Heart left ventricle (tissue), 13 donors: ENCODE measurements at regions not wholly inside any gene's neighbourhood (a gene's known extent, or its start where the extent isn't known, plus 50 kb on each side); places are given as distances from the start of the nearest gene placed in this dataset.
"Not testable (repeated sequence)": the region's sequence is repeated elsewhere in the genome, so short reads cannot be mapped to it uniquely, and the experiment has no call there.

Source experiments
- CTCF ChIP-seq, 12 donors: fragments of 200-600 bp; sonication (generic) in 4 of 12; IDR thresholded peaks; one replicate each; pipeline versions ENCODE4 v1.5.0 to v1.8.0; 2018 to 2022; ENCODE audit warnings: antibody characterized with exemption in 12 of 12, mild to moderate bottlenecking in 5 of 12
- POLR2A ChIP-seq, 2 donors: fragments of 450-650 bp; IDR thresholded peaks; one replicate each; pipeline ENCODE4 v1.6.1; 2017; ENCODE audit warnings: antibody characterized with exemption in 2 of 2, mild to moderate bottlenecking in 2 of 2, moderate library complexity in 2 of 2
- donor health status: ischemic (EF 13 %, LVEDD 7.1; RV severe dilation, severe dysfunction).
- donor health status: DM: no; HTN: yes; CAD: no.
- donor health status: DM: no; HTN: no; CAD: no.
- donor health status: ischemic (EF 25% LVEDD 6.9; RV normal size, moderate dysfunction).
- donor health status: ischemic (EF 25% LVEDD 5.7; RV mildly dilated, moderate dysfunction).
- donor health status: ischemic (EF 35%, LVEDD 5.7; RV mildly dilated, moderate dysfunction).
- donor health status: nonischemic (EF 11% LVEDD 7.7; RV severe dilation, severe dysfunction).
- donor health status: DM: yes; HTN: yes; CAD: no.
- donor health status: PGD.
- donor health status: ischemic (EF 29% LVEDD 5.4; RV normal size, mild dysfunction).
- donor health status: nonischemic (EF 23%, LVEDD 6.1; RV moderate dilation, normal function).

- not testable (repeated sequence) for TF ChIP-seq CTCF, POLR2A (IDR thresholded peaks at IDR 0.05)
Observed at GRCh38 chr18:1388468-1388867, 483.8 kb downstream of the ADCYAP1 start.
